IMR-90 (cell line): ENCODE measurements at regions not wholly inside any gene's neighbourhood (a gene's known extent, or its start where the extent isn't known, plus 50 kb on each side); places are given as distances from the start of the nearest gene placed in this dataset.

Experiments used
- ATAC-seq: fragments of 200-7000 bp; cut with Tn5 transposase; 2 replicates; pipeline ENCODE4 v1.9.1; 2020; ENCODE audit warnings: low read depth, mild to moderate bottlenecking, moderate library complexity
- BruUV-seq: library from RNA; stranded (reverse); fragments of 400-500 nt; replicated peaks from 2 replicates; lab custom pipeline; 2021; lab: Mats Ljungman, UMichigan
- CTCF ChIA-PET: fragments of 300-600 bp; formaldehyde crosslinking; extraction: SDS; loops from one replicate; lab custom pipeline; 2021; ENCODE audit warnings: antibody characterized with exemption; lab: Yijun Ruan, JAX
- POLR2A ChIA-PET: fragments of 300-600 bp; sonication (Branson Sonifier 250); formaldehyde crosslinking; loops from one replicate; lab custom pipeline; 2022; ENCODE audit warnings: antibody characterized with exemption; ENCODE audit not compliant: unreplicated experiment; lab: Charles Lee
- DNase-seq: peaks from one replicate; pipeline ENCODE4 v3.0.0; 2013
- H2AFZ ChIP-seq: replicated peaks from 2 replicates; pipeline ENCODE3; 2013; ENCODE audit warnings: low read length, mild to moderate bottlenecking; ENCODE audit not compliant: poor library complexity
- H2AK5ac ChIP-seq: 2 replicates; pipeline ENCODE4 v1.6.1; 2013; ENCODE audit warnings: low read depth, low read length, inconsistent platforms
- H2AK9ac ChIP-seq: replicated peaks from 2 replicates; pipeline ENCODE3; 2013; ENCODE audit warnings: mild to moderate bottlenecking, low read depth, low read length, moderate library complexity; ENCODE audit not compliant: poor library complexity
- H2BK120ac ChIP-seq: 2 replicates; pipeline ENCODE4 v1.6.1; 2013; ENCODE audit warnings: low read depth, low read length, inconsistent platforms
- H2BK15ac ChIP-seq: 3 replicates; pipeline ENCODE4 v1.6.1; 2013; ENCODE audit warnings: low read depth, low read length, inconsistent platforms
- H2BK20ac ChIP-seq: 2 replicates; pipeline ENCODE4 v1.6.1; 2013; ENCODE audit warnings: low read depth, mild to moderate bottlenecking, inconsistent platforms, low read length, moderate library complexity
- H2BK5ac ChIP-seq: 2 replicates; pipeline ENCODE4 v1.6.1; 2013; ENCODE audit warnings: mild to moderate bottlenecking, low read depth, low read length, inconsistent platforms; ENCODE audit not compliant: poor library complexity, severe bottlenecking
- H3K14ac ChIP-seq: replicated peaks from 2 replicates; pipeline ENCODE4 v1.6.1; 2013; ENCODE audit warnings: low read depth, low read length, inconsistent platforms
- H3K18ac ChIP-seq: 2 replicates; pipeline ENCODE4 v1.6.1; 2013; ENCODE audit warnings: low read depth, low read length, control low read depth
- H3K23ac ChIP-seq: 2 replicates; pipeline ENCODE4 v1.6.1; 2013; ENCODE audit warnings: low read depth, low read length, inconsistent platforms
- H3K27ac ChIP-seq: 2 replicates; pipeline ENCODE4 v1.5.1; 2013; ENCODE audit warnings: mild to moderate bottlenecking, control low read depth, low read length; ENCODE audit not compliant: insufficient read depth
- H3K27me3 ChIP-seq: 2 replicates; pipeline ENCODE4 v1.6.1; 2013; ENCODE audit warnings: low read length; ENCODE audit not compliant: control insufficient read depth, insufficient read depth
- H3K36me3 ChIP-seq: 2 replicates; pipeline ENCODE4 v1.6.1; 2013; ENCODE audit warnings: low read length, mixed read lengths; ENCODE audit not compliant: control insufficient read depth, insufficient read depth
- H3K4ac ChIP-seq: 2 replicates; pipeline ENCODE4 v1.6.1; 2013; ENCODE audit warnings: low read depth, low read length, inconsistent platforms
- H3K4me1 ChIP-seq: 2 replicates; pipeline ENCODE4 v1.6.1; 2013; ENCODE audit warnings: low read length, mixed read lengths; ENCODE audit not compliant: control insufficient read depth, insufficient read depth
- H3K4me2 ChIP-seq: 2 replicates; pipeline ENCODE4 v1.6.1; 2013; ENCODE audit warnings: low read depth, mild to moderate bottlenecking, control low read depth, low read length, moderate library complexity
- H3K4me3 ChIP-seq: 2 replicates; pipeline ENCODE4 v1.5.1; 2013; ENCODE audit warnings: low read depth, mild to moderate bottlenecking, control low read depth, low read length, moderate library complexity; ENCODE audit not compliant: insufficient read depth
- H3K56ac ChIP-seq: 2 replicates; pipeline ENCODE4 v1.6.1; 2013; ENCODE audit warnings: low read length, inconsistent platforms; ENCODE audit not compliant: insufficient read depth; ENCODE audit errors: extremely low read depth
- H3K79me1 ChIP-seq, 2 experiments: 2 replicates each; pipeline ENCODE4 v1.6.1; 2013; ENCODE audit warnings: low read length in 2 of 2, inconsistent platforms in 1 of 2, low read depth in 1 of 2
- H3K9ac ChIP-seq: 2 replicates; pipeline ENCODE4 v1.6.1; 2013; ENCODE audit warnings: low read depth, low read length, control low read depth
- H3K9me1 ChIP-seq: 2 replicates; pipeline ENCODE4 v1.6.1; 2013; ENCODE audit warnings: low read length, inconsistent platforms; ENCODE audit not compliant: insufficient read depth
- H3K9me3 ChIP-seq: 2 replicates; pipeline ENCODE4 v1.6.1; 2013; ENCODE audit warnings: low read length; ENCODE audit not compliant: control insufficient read depth, insufficient read depth
- H4K20me1 ChIP-seq: 2 replicates; pipeline ENCODE4 v1.6.1; 2013; ENCODE audit warnings: low read length, inconsistent platforms; ENCODE audit not compliant: insufficient read depth
- H4K5ac ChIP-seq: 2 replicates; pipeline ENCODE4 v1.6.1; 2013; ENCODE audit warnings: mild to moderate bottlenecking, low read depth, low read length, control low read depth
- H4K8ac ChIP-seq, 2 experiments: 2 replicates each; pipeline ENCODE4 v1.6.1; 2013; ENCODE audit warnings: low read depth in 2 of 2, low read length in 2 of 2, control low read depth in 1 of 2, inconsistent platforms in 1 of 2
- H4K91ac ChIP-seq: 2 replicates; pipeline ENCODE4 v1.6.1; 2013; ENCODE audit warnings: low read depth, low read length, inconsistent platforms; ENCODE audit not compliant: insufficient read depth
- BHLHE40 ChIP-seq: fragments of 150-350 bp; IDR thresholded peaks from 2 replicates; pipeline ENCODE4 v1.6.1; 2016; ENCODE audit warnings: mild to moderate bottlenecking, low read depth, low read length
- CEBPB ChIP-seq: IDR thresholded peaks from 2 replicates; pipeline ENCODE4 v1.6.1; 2012; ENCODE audit warnings: low read depth, low read length, improper control_type of control experiment
- FOS ChIP-seq: fragments of 150-350 bp; IDR thresholded peaks from 2 replicates; pipeline ENCODE4 v1.6.1; 2016; ENCODE audit warnings: low read depth, low read length
- MAFK ChIP-seq: IDR thresholded peaks from 2 replicates; pipeline ENCODE4 v1.6.1; 2012; ENCODE audit warnings: low read depth, low read length, improper control_type of control experiment
- MXI1 ChIP-seq: IDR thresholded peaks from 2 replicates; pipeline ENCODE4 v1.6.1; 2012; ENCODE audit warnings: low read depth, mild to moderate bottlenecking, low read length, moderate library complexity, borderline replicate concordance
- NFE2L2 ChIP-seq: fragments of 150-350 bp; IDR thresholded peaks from 2 replicates; pipeline ENCODE4 v1.6.1; 2016; ENCODE audit warnings: low read depth, mild to moderate bottlenecking, low read length
- POLR2A ChIP-seq: IDR thresholded peaks from 2 replicates; pipeline ENCODE4 v1.6.1; 2012; ENCODE audit warnings: mild to moderate bottlenecking, low read depth, low read length
- RCOR1 ChIP-seq: IDR thresholded peaks from 2 replicates; pipeline ENCODE4 v1.6.1; 2012; ENCODE audit warnings: mild to moderate bottlenecking, low read length, improper control_type of control experiment; ENCODE audit not compliant: insufficient replicate concordance
- WGBS, 2 experiments: methylation state at CpG; one replicate each; pipeline versions ENCODE4 v1.1.5 to v1.1.7; 2013; ENCODE audit warnings: missing lambda C conversion rate in 2 of 2; ENCODE audit not compliant: insufficient read length in 1 of 2; ENCODE audit errors: extremely low coverage in 2 of 2; 5-methylcytosine and 5-hydroxymethylcytosine counted together
- dilution Hi-C: fragments of 300-500 bp; cut with HindIII; formaldehyde crosslinking; loops from one replicate; pipeline ENCODE4 v1.14.3; 2018; ENCODE audit warnings: low sequenced_read_pairs; ENCODE audit not compliant: unreplicated experiment
- in situ Hi-C: fragments of 300-500 bp; cut with MboI; formaldehyde crosslinking; loops from 3 replicates; pipeline ENCODE4 v1.14.3; 2019; ENCODE audit warnings: low sequenced_read_pairs, inconsistent platforms, mixed read lengths
- intact Hi-C: fragments of 100-400 bp; cut with micrococcal nuclease; formaldehyde crosslinking; loops from 2 replicates; pipeline ENCODE4 v1.10.0; 2022
- TF ChIP-seq, protein P1 (sequence below): fragments of 150-350 bp; IDR thresholded peaks from 2 replicates; pipeline ENCODE4 v1.6.1; 2017; ENCODE audit warnings: mild to moderate bottlenecking, antibody characterized with exemption, low read length, low read depth
- TF ChIP-seq, protein P2 (sequence below): fragments of 150-350 bp; IDR thresholded peaks from 2 replicates; pipeline ENCODE4 v1.6.1; 2016; ENCODE audit warnings: low read depth, mild to moderate bottlenecking, low read length, moderate library complexity, borderline replicate concordance
- TF ChIP-seq, protein P3 (sequence below): conservative IDR thresholded peaks from 2 replicates; pipeline ENCODE4 v1.5.1; 2012; ENCODE audit warnings: mild to moderate bottlenecking, low read depth, low read length, improper control_type of control experiment

DNA sequence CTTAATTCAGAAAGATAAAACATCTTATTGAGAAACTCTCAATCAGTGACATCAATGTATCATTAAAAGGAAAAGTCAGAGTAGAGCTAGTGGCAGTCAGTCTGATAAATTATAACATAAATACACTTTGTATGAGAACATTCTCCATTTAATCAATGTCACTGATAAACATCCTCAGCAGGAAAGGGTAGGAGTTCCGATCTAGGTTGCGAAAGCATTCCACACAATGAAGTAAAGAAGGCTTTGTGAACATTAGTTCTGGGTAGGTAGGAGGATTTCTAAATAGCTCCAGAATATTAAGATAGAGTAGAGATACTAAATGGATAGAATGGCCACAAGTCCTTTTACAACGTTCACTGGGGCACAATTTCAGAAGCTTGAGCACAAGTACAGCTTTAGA lies 179.7 kb upstream of the MALRD1 start:
- Histone ChIP-seq H3K9me1 (no peaks in the 10 kb centered on the region), H3K56ac (no peak overlapping the region), H3K4me2 (no peak overlapping the region), H2BK5ac (no peak overlapping the region), H3K9me3 (no peaks in the 10 kb centered on the region; the same call in none of the 2 replicates), H2BK120ac (no peak overlapping the region), H3K79me1 (no peaks in the 10 kb centered on the region), H4K91ac (no peak overlapping the region), H4K5ac (no peak overlapping the region), H2BK15ac (no peak overlapping the region), H3K18ac (no peak overlapping the region), H3K4ac (no peak overlapping the region), H3K27ac (no peak overlapping the region), H4K8ac (no peak overlapping the region), H3K9ac (no peak overlapping the region), H3K36me3 (no peaks in the 10 kb centered on the region), H2AK5ac (no peak overlapping the region), H2BK20ac (no peak overlapping the region), H3K4me1 (no peaks in the 10 kb centered on the region), H2AK9ac (no peak overlapping the region), H3K27me3 (no peaks in the 10 kb centered on the region), H3K4me3 (no peak overlapping the region), H2AFZ (no peak overlapping the region), H3K14ac (no peak overlapping the region), H4K20me1 (no peaks in the 10 kb centered on the region), H3K23ac (no peak overlapping the region)
- no peak for ATAC-seq
- in situ Hi-C loops (no loop called here), intact Hi-C loops (no loop called here), dilution Hi-C loops (no loop called here)
- WGBS, 2 experiments: no CpG with 5 or more reads among the region's 3 CpGs
- ChIA-PET CTCF (no interaction called here), POLR2A (no interaction called here)
- DNase-seq: no peak
- no TSS peak for BruUV-seq
- TF ChIP-seq RCOR1 (no peak), NFE2L2 (no peak), MAFK (no peak), POLR2A (no peak), MXI1 (no peak), CEBPB (no peak), BHLHE40 (no peak), FOS (no peak)
- TF ChIP-seq, protein P1, sequence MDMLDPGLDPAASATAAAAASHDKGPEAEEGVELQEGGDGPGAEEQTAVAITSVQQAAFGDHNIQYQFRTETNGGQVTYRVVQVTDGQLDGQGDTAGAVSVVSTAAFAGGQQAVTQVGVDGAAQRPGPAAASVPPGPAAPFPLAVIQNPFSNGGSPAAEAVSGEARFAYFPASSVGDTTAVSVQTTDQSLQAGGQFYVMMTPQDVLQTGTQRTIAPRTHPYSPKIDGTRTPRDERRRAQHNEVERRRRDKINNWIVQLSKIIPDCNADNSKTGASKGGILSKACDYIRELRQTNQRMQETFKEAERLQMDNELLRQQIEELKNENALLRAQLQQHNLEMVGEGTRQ: no peak
- TF ChIP-seq, protein P2, sequence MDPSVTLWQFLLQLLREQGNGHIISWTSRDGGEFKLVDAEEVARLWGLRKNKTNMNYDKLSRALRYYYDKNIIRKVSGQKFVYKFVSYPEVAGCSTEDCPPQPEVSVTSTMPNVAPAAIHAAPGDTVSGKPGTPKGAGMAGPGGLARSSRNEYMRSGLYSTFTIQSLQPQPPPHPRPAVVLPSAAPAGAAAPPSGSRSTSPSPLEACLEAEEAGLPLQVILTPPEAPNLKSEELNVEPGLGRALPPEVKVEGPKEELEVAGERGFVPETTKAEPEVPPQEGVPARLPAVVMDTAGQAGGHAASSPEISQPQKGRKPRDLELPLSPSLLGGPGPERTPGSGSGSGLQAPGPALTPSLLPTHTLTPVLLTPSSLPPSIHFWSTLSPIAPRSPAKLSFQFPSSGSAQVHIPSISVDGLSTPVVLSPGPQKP: no peak
- TF ChIP-seq, protein P3, sequence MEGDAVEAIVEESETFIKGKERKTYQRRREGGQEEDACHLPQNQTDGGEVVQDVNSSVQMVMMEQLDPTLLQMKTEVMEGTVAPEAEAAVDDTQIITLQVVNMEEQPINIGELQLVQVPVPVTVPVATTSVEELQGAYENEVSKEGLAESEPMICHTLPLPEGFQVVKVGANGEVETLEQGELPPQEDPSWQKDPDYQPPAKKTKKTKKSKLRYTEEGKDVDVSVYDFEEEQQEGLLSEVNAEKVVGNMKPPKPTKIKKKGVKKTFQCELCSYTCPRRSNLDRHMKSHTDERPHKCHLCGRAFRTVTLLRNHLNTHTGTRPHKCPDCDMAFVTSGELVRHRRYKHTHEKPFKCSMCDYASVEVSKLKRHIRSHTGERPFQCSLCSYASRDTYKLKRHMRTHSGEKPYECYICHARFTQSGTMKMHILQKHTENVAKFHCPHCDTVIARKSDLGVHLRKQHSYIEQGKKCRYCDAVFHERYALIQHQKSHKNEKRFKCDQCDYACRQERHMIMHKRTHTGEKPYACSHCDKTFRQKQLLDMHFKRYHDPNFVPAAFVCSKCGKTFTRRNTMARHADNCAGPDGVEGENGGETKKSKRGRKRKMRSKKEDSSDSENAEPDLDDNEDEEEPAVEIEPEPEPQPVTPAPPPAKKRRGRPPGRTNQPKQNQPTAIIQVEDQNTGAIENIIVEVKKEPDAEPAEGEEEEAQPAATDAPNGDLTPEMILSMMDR: no peak
